GM12874 (cell line): ENCODE measurements at regions not wholly inside any gene's neighbourhood (a gene's known extent, or its start where the extent isn't known, plus 50 kb on each side); places are given as distances from the start of the nearest gene placed in this dataset.

ENCODE experiments used
- TF ChIP-seq, protein P1 (sequence below): IDR thresholded peaks from 2 replicates; pipeline ENCODE4 v1.5.1; 2011; ENCODE audit warnings: low read depth, mild to moderate bottlenecking, control low read depth, low read length, moderate library complexity; ENCODE audit not compliant: insufficient read depth

DNA sequence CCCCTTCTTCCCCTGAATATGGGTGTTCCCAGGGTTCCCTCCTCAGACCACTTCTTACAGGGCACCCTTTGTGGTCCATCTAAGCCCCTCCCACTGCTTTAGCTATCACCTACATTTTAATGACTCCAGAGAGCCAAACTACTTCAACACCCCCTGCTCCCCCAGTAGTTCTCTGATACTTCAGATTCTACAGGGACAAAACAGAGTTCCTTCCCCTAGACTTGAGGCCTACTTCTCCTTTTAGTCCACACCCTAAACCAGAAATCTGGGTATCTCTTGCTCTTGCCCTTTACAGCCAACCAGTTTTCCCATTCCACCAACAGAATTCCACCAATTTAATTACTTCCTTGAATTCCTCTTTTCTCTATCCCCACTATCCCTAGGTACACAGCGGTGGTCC is 107.2 kb downstream of the KCNRG start:
- TF ChIP-seq, protein P1, sequence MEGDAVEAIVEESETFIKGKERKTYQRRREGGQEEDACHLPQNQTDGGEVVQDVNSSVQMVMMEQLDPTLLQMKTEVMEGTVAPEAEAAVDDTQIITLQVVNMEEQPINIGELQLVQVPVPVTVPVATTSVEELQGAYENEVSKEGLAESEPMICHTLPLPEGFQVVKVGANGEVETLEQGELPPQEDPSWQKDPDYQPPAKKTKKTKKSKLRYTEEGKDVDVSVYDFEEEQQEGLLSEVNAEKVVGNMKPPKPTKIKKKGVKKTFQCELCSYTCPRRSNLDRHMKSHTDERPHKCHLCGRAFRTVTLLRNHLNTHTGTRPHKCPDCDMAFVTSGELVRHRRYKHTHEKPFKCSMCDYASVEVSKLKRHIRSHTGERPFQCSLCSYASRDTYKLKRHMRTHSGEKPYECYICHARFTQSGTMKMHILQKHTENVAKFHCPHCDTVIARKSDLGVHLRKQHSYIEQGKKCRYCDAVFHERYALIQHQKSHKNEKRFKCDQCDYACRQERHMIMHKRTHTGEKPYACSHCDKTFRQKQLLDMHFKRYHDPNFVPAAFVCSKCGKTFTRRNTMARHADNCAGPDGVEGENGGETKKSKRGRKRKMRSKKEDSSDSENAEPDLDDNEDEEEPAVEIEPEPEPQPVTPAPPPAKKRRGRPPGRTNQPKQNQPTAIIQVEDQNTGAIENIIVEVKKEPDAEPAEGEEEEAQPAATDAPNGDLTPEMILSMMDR = no peak

DNA sequence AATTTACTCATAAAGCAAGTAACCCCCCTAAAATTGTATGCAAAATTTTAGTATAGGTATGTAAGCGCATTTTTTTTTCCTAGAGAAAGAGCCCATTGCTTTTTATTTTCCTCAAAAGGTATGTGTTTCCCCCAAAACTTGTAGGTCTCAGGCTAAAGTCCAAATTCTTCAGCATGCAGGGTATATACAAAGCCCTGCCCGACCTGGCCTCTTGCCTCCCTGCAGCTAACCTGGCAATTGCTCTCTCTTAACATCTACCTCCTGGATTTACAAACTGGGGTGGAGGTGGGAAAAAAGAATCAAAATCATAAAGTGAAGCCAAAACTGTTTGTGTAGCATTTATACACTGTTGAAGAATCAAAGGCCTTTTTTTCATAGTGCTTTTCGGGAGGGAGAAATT is 107.8 kb downstream of the KCNRG start:
- TF ChIP-seq, protein P1 = no peak

DNA sequence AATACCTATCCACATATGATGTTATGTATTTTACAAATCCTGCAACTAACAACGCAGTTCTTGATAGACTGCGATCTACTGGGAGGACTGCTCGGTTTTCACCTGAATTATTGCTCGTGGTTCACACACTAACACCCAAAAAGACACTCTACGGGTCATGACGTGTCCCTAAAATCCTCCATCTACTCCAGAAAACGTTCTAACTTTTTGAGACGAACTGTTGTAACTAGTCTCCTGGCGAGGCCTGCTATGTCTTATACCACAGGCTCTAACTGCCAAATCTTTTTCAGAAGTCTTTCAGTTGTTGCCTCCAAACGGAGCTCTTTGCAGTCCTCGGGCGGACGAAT is 108.2 kb downstream of the KCNRG start:
- TF ChIP-seq, protein P1 = no peak

DNA sequence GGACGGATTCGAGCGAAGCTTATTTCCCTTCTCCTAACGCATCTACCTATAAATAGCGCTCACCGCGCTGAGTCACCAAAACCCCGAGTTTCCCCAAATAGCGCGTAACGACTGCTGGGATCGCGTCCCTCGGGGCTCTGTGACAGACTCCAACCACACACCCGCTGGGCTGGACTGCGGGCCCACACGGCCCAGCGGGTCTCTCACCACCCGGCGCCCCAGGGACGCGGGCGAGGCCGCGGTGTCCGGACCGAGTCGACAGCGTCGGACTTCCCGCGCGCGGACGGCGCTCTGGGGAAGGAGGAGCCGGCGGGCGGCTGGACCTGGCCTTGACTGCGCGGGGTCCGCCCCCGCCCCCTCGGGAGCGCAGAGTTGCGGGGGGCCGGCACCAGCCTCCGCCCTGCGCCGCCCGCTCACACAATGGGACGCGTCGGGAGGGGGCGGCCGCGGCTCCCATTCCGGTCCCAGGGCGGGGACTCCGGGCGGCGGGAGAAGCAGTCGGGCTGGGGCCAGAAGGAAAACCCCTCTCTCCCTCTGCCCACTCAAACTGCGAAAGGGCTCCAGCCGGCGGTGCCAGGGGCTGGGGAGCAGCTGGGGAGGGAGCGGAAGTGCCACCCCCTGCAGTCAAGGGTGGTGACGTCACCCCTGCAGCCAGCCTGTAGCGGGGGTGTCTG is 108.8 kb downstream of the KCNRG start:
- TF ChIP-seq, protein P1 = no peak

DNA sequence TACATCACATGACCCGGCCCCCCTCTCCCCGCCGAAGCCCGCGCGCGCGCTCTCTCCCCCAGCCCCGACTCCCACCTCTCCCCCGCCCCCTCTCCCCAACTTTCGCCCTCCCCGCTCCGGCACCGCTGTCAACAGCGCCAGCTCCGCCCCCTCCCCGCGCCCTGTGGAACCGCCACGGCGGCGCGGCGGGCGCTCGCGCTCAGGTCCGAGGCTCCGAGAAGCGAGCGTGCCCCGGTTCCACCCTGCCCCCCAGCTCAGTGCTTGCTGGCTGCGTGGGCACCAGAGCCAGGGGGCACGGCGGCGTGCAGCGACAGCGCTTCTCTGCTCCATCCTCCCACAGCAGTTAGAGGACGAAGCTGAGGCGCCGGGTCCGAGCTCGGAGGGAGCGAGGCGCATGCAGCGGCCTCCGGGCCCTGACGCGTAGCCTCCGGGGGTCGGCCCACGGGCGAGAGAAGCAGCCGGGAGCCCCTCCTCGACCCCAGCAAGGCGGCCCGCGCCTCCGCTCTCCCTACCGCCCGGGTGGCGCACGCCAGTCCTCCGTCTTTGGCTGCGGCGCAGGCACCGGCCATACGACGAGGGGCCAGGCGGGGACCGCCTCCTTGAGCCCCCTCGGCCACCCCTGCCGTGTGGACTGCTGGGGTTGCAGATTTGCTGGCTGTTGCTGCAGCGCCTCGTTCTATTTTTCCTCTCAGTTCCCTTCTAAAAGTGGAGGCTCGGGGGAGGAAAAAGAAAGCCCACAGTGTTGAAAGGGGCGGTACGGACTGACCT is 109.5 kb downstream of the KCNRG start:
- TF ChIP-seq, protein P1 = 0 out of 2 replicates have a peak, but pooled peaks have one; percentile 3

DNA sequence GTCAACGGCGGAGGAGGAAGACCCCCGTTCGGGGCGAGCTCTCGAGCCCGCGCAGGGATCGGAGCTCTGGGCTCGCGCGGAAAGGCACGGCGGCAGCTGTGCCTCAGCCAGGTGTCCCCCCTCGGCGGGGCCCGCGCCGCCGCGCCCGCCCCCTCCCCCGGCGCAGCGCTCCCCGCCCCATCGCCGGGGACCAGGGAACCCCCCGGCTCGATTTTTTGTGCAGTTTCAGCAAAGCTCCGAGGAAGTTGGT is 110.0 kb downstream of the KCNRG start:
- TF ChIP-seq, protein P1 = no peak

DNA sequence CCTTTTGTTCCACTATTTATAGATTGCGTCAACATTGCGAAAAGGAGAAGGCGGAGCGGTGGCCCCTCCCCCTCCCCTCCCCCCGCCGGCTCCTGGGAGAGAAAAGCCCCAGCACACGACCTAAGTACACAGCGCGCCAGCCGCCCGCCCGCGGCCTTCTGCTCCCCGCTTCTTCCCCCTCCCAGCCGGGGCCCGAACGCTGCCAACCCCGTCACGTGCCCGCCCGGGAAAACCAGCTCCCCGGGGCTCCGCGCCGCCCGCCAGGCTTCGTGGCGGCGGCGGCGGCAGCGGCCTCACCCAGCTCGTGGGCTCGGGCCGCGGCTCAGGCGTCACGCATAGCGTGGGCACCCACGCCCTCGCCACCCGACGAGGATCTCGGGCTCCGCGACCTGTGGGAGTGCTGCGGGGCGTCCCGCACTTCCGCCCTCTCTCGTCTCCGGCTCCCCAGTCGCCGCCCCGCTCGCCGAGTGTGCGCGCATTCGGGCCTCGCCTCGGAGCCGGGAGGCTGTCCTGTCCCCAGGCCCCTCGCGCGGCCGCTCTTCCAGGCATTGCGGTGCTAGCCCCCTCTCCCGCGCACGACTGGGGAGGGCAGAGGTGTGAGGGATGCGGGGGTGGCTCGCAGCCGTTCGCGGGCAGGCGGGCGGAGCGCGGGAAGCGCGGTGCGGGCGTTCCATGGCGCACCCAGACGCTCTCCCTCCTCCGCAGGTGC is 110.5 kb downstream of the KCNRG start:
- TF ChIP-seq, protein P1 = no peak
